ENCODE measurements at regions not wholly inside any gene's neighbourhood (a gene's known extent, or its start where the extent isn't known, plus 50 kb on each side); places are given as distances from the start of the nearest gene placed in this dataset.

DNA sequence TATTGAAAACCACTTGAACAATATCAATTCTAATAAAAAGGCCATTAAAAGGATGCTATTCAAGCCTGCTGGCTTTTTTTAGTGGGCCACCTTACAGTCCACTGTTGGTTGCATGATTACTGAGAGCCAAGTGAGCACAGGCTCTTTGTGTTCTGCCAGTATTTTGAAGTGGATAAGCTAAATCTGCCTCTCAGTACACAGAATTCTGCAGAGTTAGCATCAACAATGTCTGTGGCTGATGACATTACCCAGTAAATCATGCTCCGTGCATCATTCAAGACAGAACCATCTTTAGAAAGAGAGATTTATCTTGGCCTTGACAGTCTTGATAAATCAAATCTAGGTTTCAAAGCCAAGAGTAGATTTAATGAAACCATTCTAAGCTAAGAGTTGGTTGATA is 119.0 kb upstream of the GNPDA2 start:
- ATAC-seq (no peak), DNase-seq (no peak)
- no peak for TF ChIP-seq CTCF (IDR thresholded peaks at IDR 0.05)
- H3K4me3 ChIP-seq, result no peak overlapping the region
- H3K27ac ChIP-seq, result no peak overlapping the region
- 73 to 93% (median 76%) methylated on average over 1 of the region's 1 CpG for whole genome bisulfite sequencing, 3 donors
- no peaks in the 10 kb centered on the region for H3K4me1 ChIP-seq
- no peaks in the 10 kb centered on the region for H3K9me3 ChIP-seq
- intact Hi-C loops (cut with DNase I), result no loop called here
- no peaks in the 10 kb centered on the region for H3K36me3 ChIP-seq (ENCODE audit: insufficient read depth in 1 of 2, low read depth in 1 of 2)
- no peaks in the 10 kb centered on the region for H3K27me3 ChIP-seq (ENCODE audit: insufficient read depth in 3 of 3, low read length in 2 of 3)

DNA sequence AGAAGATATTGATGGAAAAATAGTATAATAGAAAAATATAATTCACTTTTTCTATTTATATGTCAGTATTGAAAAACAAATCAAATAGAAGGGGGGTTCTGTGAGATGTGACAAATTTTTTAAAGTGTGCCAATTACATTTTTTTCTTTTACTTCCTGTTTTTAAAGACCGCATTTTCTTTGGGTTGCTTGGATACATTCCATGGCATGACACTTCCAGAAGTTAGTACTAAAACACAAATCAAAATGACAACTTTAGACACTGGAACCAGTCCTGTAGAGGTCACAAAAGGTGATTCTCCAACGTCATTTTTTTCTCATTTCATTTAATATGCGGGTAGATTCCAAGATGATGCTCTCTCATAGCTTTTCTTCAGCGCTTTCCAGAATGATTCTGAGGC is 116.2 kb upstream of the GNPDA2 start:
- ATAC-seq (no peak), DNase-seq (no peak)
- no peaks in the 10 kb centered on the region for H3K4me1 ChIP-seq
- no peak overlapping the region for H3K4me3 ChIP-seq
- H3K36me3 ChIP-seq (ENCODE audit: insufficient read depth in 1 of 2, low read depth in 1 of 2), result no peaks in the 10 kb centered on the region
- H3K27me3 ChIP-seq (ENCODE audit: insufficient read depth in 3 of 3, low read length in 2 of 3), result no peaks in the 10 kb centered on the region
- H3K27ac ChIP-seq, result no peak overlapping the region
- no peak for TF ChIP-seq CTCF (IDR thresholded peaks at IDR 0.05)
- H3K9me3 ChIP-seq, result no peaks in the 10 kb centered on the region
- intact Hi-C loops (cut with DNase I), result no loop called here
- WGBS, 3 donors, result 53 to 60% (median 54%) methylated on average over 4 of the region's 4 CpGs

- no peak for TF ChIP-seq CTCF (IDR thresholded peaks at IDR 0.05)
- DNase-seq, result no peak
- ATAC-seq, result no peak
- intact Hi-C loops (cut with DNase I), result no loop called here
- Histone ChIP-seq H3K36me3 (ENCODE audit: insufficient read depth in 1 of 2, low read depth in 1 of 2) (no peaks in the 10 kb centered on the region), H3K27me3 (ENCODE audit: insufficient read depth in 3 of 3, low read length in 2 of 3) (no peaks in the 10 kb centered on the region), H3K4me1 (no peaks in the 10 kb centered on the region), H3K27ac (no peak overlapping the region), H3K9me3 (no peaks in the 10 kb centered on the region), H3K4me3 (no peak overlapping the region)
- WGBS, 3 donors, result 57 to 71% (median 62%) methylated on average over 2 of the region's 2 CpGs
Measured at GRCh38 chr4:44817930-44818329, 91.6 kb upstream of the GNPDA2 start.

DNA sequence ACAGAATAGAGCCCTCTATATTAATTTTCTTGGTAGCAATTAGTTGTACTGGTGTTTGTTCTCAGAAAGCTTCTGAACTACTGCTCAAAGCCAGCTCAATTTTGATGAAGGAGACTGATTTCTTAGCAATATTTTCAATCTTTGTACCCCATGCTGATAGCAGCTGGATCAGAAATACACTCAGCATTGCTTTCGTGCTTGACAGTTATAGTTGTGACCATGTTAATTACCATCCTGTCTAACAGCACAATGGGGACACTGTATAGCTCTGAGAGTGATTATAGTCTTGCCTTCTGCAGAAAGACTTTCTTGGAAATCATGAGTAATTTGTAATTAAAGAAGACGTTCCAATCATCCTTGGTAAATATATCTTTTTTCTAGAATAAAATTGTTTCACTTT is 79.7 kb upstream of the GNPDA2 start:
- Histone ChIP-seq H3K9me3 (no peaks in the 10 kb centered on the region), H3K27me3 (ENCODE audit: insufficient read depth in 3 of 3, low read length in 2 of 3) (no peaks in the 10 kb centered on the region), H3K4me1 (no peaks in the 10 kb centered on the region), H3K4me3 (no peak overlapping the region), H3K27ac (no peak overlapping the region), H3K36me3 (ENCODE audit: insufficient read depth in 1 of 2, low read depth in 1 of 2) (no peaks in the 10 kb centered on the region)
- intact Hi-C loops (cut with DNase I), result no loop called here
- TF ChIP-seq CTCF (IDR thresholded peaks at IDR 0.05), result no peak
- 27 to 38% (median 32%) methylated on average over 2 of the region's 2 CpGs for WGBS, 3 donors
- DNase-seq (no peak), ATAC-seq (no peak)

GRCh38 chr4:44804301-44804700 is 77.9 kb upstream of the GNPDA2 start:
- no peaks in the 10 kb centered on the region for H3K4me1 ChIP-seq
- H3K9me3 ChIP-seq, result no peaks in the 10 kb centered on the region
- DNase-seq (no peak), ATAC-seq (no peak)
- WGBS, 3 donors, result 71 to 89% (median 84%) methylated on average over 1 of the region's 1 CpG
- intact Hi-C loops (cut with DNase I), result no loop called here
- no peaks in the 10 kb centered on the region for H3K27me3 ChIP-seq (ENCODE audit: insufficient read depth in 3 of 3, low read length in 2 of 3)
- H3K27ac ChIP-seq, result no peak overlapping the region
- H3K36me3 ChIP-seq (ENCODE audit: insufficient read depth in 1 of 2, low read depth in 1 of 2), result no peaks in the 10 kb centered on the region
- no peak overlapping the region for H3K4me3 ChIP-seq
- no peak for TF ChIP-seq CTCF (IDR thresholded peaks at IDR 0.05)
